Skeletal muscle tissue (tissue), 3 donors: ENCODE measurements at regions not wholly inside any gene's neighbourhood (a gene's known extent, or its start where the extent isn't known, plus 50 kb on each side); places are given as distances from the start of the nearest gene placed in this dataset.

Experiments used
- H3K27ac ChIP-seq: one replicate; pipeline ENCODE4 v1.7.0; 2013; ENCODE audit warnings: mild to moderate bottlenecking, low read depth, low read length, inconsistent platforms
- H3K27me3 ChIP-seq, 3 donors: one replicate each; pipeline ENCODE4 v1.7.0; 2013; ENCODE audit warnings: low read length in 3 of 3; ENCODE audit not compliant: control insufficient read depth in 3 of 3, insufficient read depth in 3 of 3
- H3K36me3 ChIP-seq, 3 donors: one replicate each; pipeline ENCODE4 v1.7.0; 2013; ENCODE audit warnings: low read length in 3 of 3; ENCODE audit not compliant: control insufficient read depth in 3 of 3, insufficient read depth in 3 of 3
- H3K4me1 ChIP-seq, 3 donors: one replicate each; pipeline ENCODE4 v1.7.0; 2013; ENCODE audit warnings: low read length in 3 of 3, mild to moderate bottlenecking in 3 of 3; ENCODE audit not compliant: control insufficient read depth in 3 of 3, insufficient read depth in 3 of 3
- H3K4me3 ChIP-seq, 3 donors: one replicate each; pipeline ENCODE4 v1.7.0; 2013; ENCODE audit warnings: low read length in 3 of 3
- H3K9ac ChIP-seq, 3 donors: one replicate each; pipeline ENCODE4 v1.7.0; 2013; ENCODE audit warnings: low read length in 3 of 3, mild to moderate bottlenecking in 3 of 3, moderate library complexity in 2 of 3, low read depth in 1 of 3
- H3K9me3 ChIP-seq, 3 donors: one replicate each; pipeline ENCODE4 v1.7.0; 2013; ENCODE audit warnings: low read length in 3 of 3; ENCODE audit not compliant: control insufficient read depth in 3 of 3
- donor health status: Osteomylitis.

DNA sequence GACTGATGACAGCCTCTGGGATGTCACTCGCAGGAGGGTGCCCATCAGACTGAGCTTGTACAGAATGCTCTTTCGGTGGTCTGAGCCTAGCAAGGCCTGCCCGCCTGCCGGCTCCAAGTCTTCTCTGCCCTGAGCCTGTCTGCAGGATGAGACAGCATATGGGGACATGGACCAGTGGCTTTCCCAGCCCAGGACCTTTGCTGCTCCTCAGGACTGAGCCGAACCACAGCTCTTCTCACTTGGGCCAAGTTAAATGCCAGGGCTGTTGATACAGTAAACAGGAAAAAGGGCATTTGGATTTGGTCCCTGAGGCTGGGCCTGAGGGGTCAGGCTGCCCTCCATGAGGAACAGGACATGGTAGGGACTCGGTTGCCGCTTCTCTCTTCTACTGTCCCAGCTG is 64.3 kb upstream of the EPS8L3 start:
- Histone ChIP-seq H3K9me3 (no peaks in the 10 kb centered on the region), H3K4me3 (no peak overlapping the region), H3K27me3 (no peaks in the 10 kb centered on the region), H3K9ac (no peak overlapping the region), H3K4me1 (peaks cover 20 to 24% (median 24%) of the 10 kb centered on the region in 3 donors), H3K27ac (no peak overlapping the region), H3K36me3 (no peaks in the 10 kb centered on the region)

DNA sequence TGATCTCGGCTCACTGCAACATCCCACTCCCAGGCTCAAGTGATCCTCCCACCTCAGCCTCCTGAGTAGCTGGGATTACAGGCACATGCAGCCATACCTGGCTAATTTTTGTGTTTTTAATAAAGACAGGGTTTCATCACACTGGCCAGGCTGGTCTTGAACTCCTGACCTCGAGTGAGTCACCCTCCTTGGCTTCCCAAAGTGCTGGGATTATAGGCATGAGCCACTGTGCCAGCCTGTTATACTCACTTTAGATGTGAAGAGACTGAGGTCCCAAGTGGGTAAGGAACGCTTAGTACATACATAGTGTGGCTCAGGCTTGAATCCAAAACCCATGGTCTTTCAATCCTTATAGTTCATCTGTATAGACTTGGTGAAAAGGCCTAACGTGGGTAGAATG is 63.7 kb upstream of the EPS8L3 start:
- no peak overlapping the region for H3K9ac ChIP-seq
- no peaks in the 10 kb centered on the region for H3K27me3 ChIP-seq
- H3K27ac ChIP-seq: no peak overlapping the region
- H3K36me3 ChIP-seq: no peaks in the 10 kb centered on the region
- no peaks in the 10 kb centered on the region for H3K9me3 ChIP-seq
- H3K4me3 ChIP-seq: no peak overlapping the region
- peaks cover 25 to 29% (median 29%) of the 10 kb centered on the region in 3 donors for H3K4me1 ChIP-seq

DNA sequence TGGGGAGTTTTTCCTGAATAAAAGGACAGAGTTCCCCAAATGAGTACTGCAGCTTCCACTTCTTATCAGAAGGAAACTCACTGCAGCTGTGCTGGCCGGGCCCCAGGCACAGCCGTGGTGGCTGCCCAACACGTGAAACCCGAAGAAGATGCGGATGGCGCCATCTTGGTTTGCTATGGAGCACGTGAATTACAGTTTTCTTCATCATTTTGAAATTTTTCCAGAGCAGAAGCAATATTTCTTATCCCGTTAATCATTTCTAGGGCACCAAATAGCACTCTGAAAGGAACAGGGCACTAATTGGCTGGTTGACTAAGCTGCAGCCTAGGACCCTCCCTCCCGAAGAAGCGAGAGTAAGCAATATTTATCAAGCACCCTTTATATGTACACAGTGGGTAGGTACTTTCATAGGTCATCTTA is 63.2 kb upstream of the EPS8L3 start:
- no peaks in the 10 kb centered on the region for H3K27me3 ChIP-seq
- H3K9ac ChIP-seq: no peak overlapping the region
- no peak overlapping the region for H3K4me3 ChIP-seq
- no peak overlapping the region for H3K27ac ChIP-seq
- H3K4me1 ChIP-seq: peaks cover 30 to 34% (median 34%) of the 10 kb centered on the region in 3 donors
- no peaks in the 10 kb centered on the region for H3K9me3 ChIP-seq
- no peaks in the 10 kb centered on the region for H3K36me3 ChIP-seq

DNA sequence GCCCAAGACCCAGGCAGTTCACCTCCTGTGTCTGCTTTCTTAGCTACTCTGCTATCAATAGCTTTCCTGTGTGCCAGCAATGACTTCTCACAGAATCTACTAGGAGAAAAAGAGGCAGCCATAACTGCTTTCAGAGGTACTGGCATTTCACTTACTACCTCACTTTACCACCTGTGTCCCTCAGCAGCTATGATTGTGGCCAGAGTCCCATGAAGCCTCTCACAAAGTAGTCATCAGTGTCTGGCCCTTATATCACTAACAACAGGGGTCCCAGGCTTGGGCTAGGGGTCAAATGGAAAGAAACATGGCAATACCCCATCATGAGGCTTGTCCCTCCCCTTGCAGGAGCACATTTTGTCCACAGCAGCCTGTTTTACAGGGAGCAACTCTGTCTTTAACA is 62.7 kb upstream of the EPS8L3 start:
- Histone ChIP-seq H3K27me3 (no peaks in the 10 kb centered on the region), H3K9ac (no peak overlapping the region), H3K9me3 (no peaks in the 10 kb centered on the region), H3K4me1 (peaks cover 35 to 39% (median 39%) of the 10 kb centered on the region in 3 donors), H3K4me3 (no peak overlapping the region), H3K27ac (no peak overlapping the region), H3K36me3 (no peaks in the 10 kb centered on the region)

DNA sequence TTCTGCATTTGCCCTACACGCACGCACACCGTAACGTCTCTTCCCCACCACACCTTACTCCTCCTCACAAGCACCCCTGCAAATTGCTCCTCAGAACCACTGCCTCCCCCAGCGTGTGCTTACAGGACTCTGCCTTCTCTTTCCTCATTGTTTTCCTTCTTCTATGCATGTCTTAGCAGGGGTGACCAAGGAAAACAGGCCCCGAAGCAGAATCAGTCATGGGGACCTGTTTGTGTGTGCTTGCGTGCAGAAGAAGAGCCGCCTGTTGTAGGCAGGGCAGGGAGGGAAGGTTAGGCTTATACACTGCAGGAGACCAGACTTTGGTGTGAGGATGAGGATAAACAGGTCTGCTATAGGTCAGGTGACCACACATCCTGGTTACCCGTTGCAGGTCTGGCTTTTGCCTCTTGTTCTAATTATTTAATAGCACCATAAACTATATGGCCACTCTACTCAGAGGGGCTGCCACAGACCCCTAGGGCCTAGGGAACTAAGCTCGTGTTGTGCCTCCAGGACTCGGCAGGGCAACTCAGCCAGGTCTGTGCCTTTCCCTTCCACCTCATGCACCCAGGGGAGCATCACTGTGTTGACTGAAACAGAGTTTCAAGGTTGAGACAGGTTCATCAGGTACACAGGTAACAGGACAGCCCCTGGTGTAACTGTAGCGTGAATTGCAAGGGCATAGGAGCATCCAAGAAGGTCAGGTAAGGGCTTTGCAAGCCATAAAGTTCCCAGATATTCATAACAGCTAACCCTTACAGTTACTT is 60.8 kb upstream of the EPS8L3 start:
- Histone ChIP-seq H3K9me3 (no peaks in the 10 kb centered on the region), H3K36me3 (no peaks in the 10 kb centered on the region), H3K9ac (peak overlapping the region in 2 of 3 donors; percentile 21 to 57), H3K4me3 (peak overlapping the region in 1 of 3 donors; percentile 35), H3K4me1 (peaks cover 42 to 49% (median 45%) of the 10 kb centered on the region in 3 donors), H3K27ac (peak overlapping the region; percentile 81), H3K27me3 (no peaks in the 10 kb centered on the region)

DNA sequence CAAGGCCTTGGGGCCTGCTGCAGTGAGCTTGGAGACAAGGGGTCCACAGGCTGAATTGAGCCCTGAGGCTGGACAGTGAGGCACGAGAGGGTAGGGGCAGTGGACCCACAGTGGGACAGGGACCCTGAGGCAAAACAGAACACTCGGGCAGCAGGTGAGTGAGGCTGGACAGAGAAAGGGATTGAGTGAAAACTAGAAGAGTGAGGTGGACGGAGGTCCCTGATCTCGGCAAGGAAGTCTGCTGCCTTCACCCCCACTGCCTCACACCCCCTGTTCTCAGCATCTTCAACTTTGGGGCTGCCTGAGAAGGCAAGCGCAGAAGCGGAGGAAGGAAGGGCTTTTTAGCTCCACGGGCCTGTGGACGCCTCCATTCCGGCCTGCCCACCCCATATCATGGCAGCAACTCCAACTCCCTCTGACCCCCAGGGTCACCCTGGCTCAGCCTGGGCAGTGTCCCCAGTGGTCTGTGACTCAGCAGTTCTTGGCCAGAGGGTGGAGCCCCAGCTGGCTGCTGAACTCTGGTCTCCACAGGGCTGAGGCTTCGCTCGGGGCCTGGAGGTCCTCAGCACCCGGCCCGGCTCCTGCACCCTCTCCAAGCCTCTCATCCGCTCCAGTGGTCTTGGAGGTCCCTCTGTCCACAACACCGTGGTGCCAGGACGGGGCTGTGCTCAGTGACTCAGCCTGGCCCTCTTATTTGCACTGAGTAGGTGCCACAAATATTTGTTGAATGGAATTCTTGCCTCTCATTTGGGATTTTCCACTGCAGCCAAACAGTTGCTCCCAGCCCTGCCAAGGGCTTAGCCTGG is 60.0 kb upstream of the EPS8L3 start:
- H3K4me3 ChIP-seq: peak overlapping the region in 1 of 3 donors; percentile 35
- peak overlapping the region; percentile 81 for H3K27ac ChIP-seq
- no peaks in the 10 kb centered on the region for H3K27me3 ChIP-seq
- peak overlapping the region; percentile 21 to 57 (median 25) for H3K9ac ChIP-seq
- no peaks in the 10 kb centered on the region for H3K9me3 ChIP-seq
- peaks cover 44 to 52% (median 45%) of the 10 kb centered on the region in 3 donors for H3K4me1 ChIP-seq
- no peaks in the 10 kb centered on the region for H3K36me3 ChIP-seq

DNA sequence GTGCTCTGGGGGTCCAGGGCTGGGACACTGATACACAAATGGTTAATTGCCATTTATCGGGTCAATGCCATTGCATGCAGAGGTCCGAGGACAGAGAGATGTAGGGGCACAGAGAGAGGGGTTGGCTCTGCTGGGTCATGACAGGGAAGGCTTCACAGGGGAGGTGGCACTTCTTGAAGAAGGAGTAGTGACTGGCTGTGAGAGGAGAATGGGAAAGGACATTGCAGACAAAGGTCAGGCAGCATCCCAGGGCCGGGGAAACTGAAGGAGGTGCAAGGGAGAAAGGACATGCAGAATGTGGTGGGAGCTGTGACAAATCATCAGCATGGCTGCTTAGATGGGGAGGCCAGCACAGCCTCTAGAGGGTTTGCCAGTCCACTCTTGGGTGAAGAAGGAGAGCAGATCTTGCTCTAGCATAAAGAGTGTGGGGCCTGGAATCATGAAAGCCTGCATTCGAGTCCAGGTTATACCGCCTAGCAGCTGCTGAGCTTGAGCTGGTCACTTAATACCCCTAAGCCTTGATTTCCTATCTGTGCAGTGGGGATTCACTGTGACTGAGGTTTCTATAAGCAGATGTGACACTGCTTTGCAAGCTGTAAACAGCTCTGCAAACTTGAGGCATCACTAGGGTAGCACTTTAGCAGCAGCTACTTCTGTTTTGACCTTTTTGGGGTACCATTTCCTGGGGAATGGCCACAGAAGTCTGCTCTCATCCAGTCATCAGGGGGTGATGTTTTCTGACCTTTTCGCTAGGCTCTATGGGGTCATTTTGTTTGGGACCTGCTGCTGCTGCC is 59.2 kb upstream of the EPS8L3 start:
- H3K27me3 ChIP-seq: no peaks in the 10 kb centered on the region
- H3K9ac ChIP-seq: peak overlapping the region in 1 of 3 donors; percentile 45
- peaks cover 51 to 57% (median 51%) of the 10 kb centered on the region in 3 donors for H3K4me1 ChIP-seq
- H3K4me3 ChIP-seq: no peak overlapping the region
- no peaks in the 10 kb centered on the region for H3K36me3 ChIP-seq
- H3K9me3 ChIP-seq: no peaks in the 10 kb centered on the region
- H3K27ac ChIP-seq: peak overlapping the region; percentile 81

DNA sequence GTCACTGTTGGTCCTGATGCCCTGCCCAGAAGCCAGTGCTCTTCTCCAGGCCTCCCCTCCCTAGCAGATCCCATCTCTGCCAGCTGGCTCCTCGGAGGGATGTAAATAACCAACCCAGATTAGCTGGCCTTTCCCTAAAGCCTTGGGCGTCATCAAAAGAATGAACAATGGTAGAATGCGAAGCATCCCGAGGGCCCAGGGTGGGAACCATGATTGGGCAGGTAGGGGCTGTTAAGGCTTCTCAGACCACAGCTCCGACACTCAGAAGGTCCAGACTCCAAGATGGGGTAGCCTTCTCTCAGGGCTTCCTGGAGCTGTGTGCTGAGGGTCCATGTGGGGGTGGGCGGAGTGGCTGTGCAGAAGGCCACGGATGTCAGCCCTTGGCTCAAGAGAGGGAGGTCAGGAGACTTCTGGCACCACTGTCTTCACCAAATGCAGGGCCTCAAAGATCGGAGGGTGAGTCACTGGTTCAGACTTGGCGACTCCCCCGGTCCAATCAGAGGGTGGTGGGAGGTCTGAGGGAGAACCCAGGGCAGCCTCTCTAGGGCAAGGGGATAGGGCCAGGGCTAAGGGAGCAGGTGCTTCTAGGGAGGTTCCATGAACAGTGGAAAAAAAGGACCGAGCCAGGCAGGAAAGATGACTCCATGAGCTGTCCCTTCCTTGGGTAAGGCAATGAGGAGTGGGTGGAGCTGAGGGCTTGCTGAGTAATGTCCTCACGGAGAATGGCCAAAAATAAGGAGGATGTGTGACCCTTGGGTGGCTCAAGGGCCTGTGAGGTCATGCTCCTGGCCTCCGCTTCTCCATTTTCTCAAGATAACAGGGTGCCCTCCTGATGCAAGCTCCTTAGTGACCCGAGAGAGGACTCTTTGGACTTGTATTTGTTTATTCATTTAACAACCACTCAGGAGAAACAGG is 58.4 kb upstream of the EPS8L3 start:
- Histone ChIP-seq H3K9ac (peak overlapping the region in 1 of 3 donors; percentile 50), H3K27me3 (no peaks in the 10 kb centered on the region), H3K9me3 (no peaks in the 10 kb centered on the region), H3K36me3 (no peaks in the 10 kb centered on the region), H3K27ac (peak overlapping the region; percentile 81), H3K4me1 (peaks cover 51 to 57% (median 51%) of the 10 kb centered on the region in 3 donors), H3K4me3 (peak overlapping the region in 2 of 3 donors; percentile 16 to 22)

DNA sequence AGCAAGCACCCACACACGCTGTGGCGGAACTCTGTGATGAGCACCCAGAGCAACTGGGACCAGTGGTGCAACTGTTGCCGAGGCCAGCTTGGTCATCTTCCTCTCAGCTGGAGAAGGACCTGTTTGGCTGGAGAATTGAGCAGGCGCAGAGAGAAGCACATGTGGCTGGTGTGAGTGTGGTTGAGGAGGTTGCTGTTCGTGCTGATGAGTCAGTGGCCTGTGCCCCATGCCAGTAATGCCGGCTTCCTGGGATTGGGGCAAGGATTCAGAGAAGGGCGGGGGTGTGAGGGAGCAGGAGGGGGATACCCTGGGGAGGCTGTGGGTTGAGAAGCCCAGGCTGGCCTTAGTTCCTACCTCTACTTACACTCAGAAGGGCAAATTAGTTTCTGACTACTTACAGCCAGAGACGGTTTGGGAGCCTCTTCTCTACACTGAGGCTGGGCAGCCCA is 57.5 kb upstream of the EPS8L3 start:
- peak overlapping the region in 1 of 3 donors; percentile 50 for H3K9ac ChIP-seq
- H3K9me3 ChIP-seq: no peaks in the 10 kb centered on the region
- peak overlapping the region; percentile 81 for H3K27ac ChIP-seq
- H3K36me3 ChIP-seq: no peaks in the 10 kb centered on the region
- peaks cover 49 to 53% (median 51%) of the 10 kb centered on the region in 3 donors for H3K4me1 ChIP-seq
- H3K27me3 ChIP-seq: no peaks in the 10 kb centered on the region
- H3K4me3 ChIP-seq: peak overlapping the region in 1 of 3 donors; percentile 13
